H9 (cell line): ENCODE measurements at regions not wholly inside any gene's neighbourhood (a gene's known extent, or its start where the extent isn't known, plus 50 kb on each side); places are given as distances from the start of the nearest gene placed in this dataset.

Experiments used
- DNase-seq: peaks from one replicate; pipeline ENCODE4 v3.0.0-alpha.2; 2017
- H2AFZ ChIP-seq: one replicate; pipeline ENCODE4 v1.6.1; 2013; ENCODE audit warnings: mild to moderate bottlenecking, low read length, control low read depth, moderate library complexity
- H2AK5ac ChIP-seq: 2 replicates; pipeline ENCODE4 v1.6.1; 2013; ENCODE audit warnings: low read length, control low read depth, mixed read lengths; ENCODE audit not compliant: insufficient read length
- H2BK120ac ChIP-seq: one replicate; pipeline ENCODE4 v1.6.1; 2013; ENCODE audit warnings: low read depth, mild to moderate bottlenecking, low read length, control low read depth, inconsistent platforms; ENCODE audit not compliant: poor library complexity, severe bottlenecking
- H2BK12ac ChIP-seq: 2 replicates; pipeline ENCODE4 v1.6.1; 2013; ENCODE audit warnings: low read length, control low read depth, mixed read lengths, low read depth; ENCODE audit not compliant: insufficient read length
- H2BK15ac ChIP-seq: 2 replicates; pipeline ENCODE4 v1.6.1; 2013; ENCODE audit warnings: low read depth, low read length, control low read depth
- H2BK20ac ChIP-seq: one replicate; pipeline ENCODE4 v1.6.1; 2013; ENCODE audit warnings: low read depth, mild to moderate bottlenecking, low read length, control low read depth, inconsistent platforms; ENCODE audit not compliant: poor library complexity, severe bottlenecking
- H2BK5ac ChIP-seq: 2 replicates; pipeline ENCODE4 v1.6.1; 2013; ENCODE audit warnings: low read length, control low read depth, mixed read lengths; ENCODE audit not compliant: insufficient read length
- H3K14ac ChIP-seq: 2 replicates; pipeline ENCODE4 v1.6.1; 2013; ENCODE audit warnings: low read length, control low read depth; ENCODE audit not compliant: insufficient read depth
- H3K18ac ChIP-seq: 2 replicates; pipeline ENCODE4 v1.6.1; 2013; ENCODE audit warnings: low read depth, mild to moderate bottlenecking, mixed read lengths, low read length, control low read depth; ENCODE audit not compliant: insufficient read length
- H3K23ac ChIP-seq: 2 replicates; pipeline ENCODE4 v1.6.1; 2013; ENCODE audit warnings: low read length, control low read depth, mixed read lengths, low read depth; ENCODE audit not compliant: insufficient read length
- H3K23me2 ChIP-seq: 2 replicates; pipeline ENCODE4 v1.6.1; 2013; ENCODE audit warnings: low read depth, mild to moderate bottlenecking, mixed read lengths, low read length, control low read depth; ENCODE audit not compliant: insufficient read length, poor library complexity, severe bottlenecking
- H3K27ac ChIP-seq: 2 replicates; pipeline ENCODE4 v1.5.1; 2013; ENCODE audit warnings: low read length, control low read depth, mixed read lengths, low read depth; ENCODE audit not compliant: insufficient read length
- H3K27me3 ChIP-seq: 2 replicates; pipeline ENCODE4 v1.6.1; 2013; ENCODE audit warnings: low read length, control low read depth, inconsistent platforms; ENCODE audit not compliant: insufficient read depth
- H3K4ac ChIP-seq: 2 replicates; pipeline ENCODE4 v1.6.1; 2013; ENCODE audit warnings: low read depth, mild to moderate bottlenecking, control low read depth, inconsistent platforms, low read length, moderate library complexity
- H3K4me1 ChIP-seq: 2 replicates; pipeline ENCODE4 v1.6.1; 2013; ENCODE audit warnings: low read length, control low read depth, inconsistent platforms; ENCODE audit not compliant: insufficient read depth
- H3K4me2 ChIP-seq: 2 replicates; pipeline ENCODE4 v1.6.1; 2013; ENCODE audit warnings: low read length, control low read depth, mixed read lengths; ENCODE audit not compliant: insufficient read length, insufficient read depth
- H3K56ac ChIP-seq: 2 replicates; pipeline ENCODE4 v1.6.1; 2013; ENCODE audit warnings: low read depth, mild to moderate bottlenecking, mixed read lengths, low read length, control low read depth; ENCODE audit not compliant: insufficient read length
- H3K79me1 ChIP-seq: 2 replicates; pipeline ENCODE4 v1.6.1; 2013; ENCODE audit warnings: low read depth, mild to moderate bottlenecking, moderate library complexity, low read length, control low read depth, inconsistent platforms; ENCODE audit not compliant: insufficient read depth, poor library complexity, severe bottlenecking
- H3K79me2 ChIP-seq: 2 replicates; pipeline ENCODE4 v1.6.1; 2013; ENCODE audit warnings: low read length, control low read depth, inconsistent platforms; ENCODE audit not compliant: insufficient read depth
- H3K9ac ChIP-seq: 2 replicates; pipeline ENCODE4 v1.6.1; 2013; ENCODE audit warnings: low read length, control low read depth, mixed read lengths; ENCODE audit not compliant: insufficient read length; ENCODE audit errors: extremely low read depth
- H3K9me3 ChIP-seq: one replicate; pipeline ENCODE4 v1.6.1; 2013; ENCODE audit warnings: low read depth, low read length, inconsistent platforms; ENCODE audit not compliant: control insufficient read depth
- H3T11ph ChIP-seq: one replicate; pipeline ENCODE4 v1.6.1; 2013; ENCODE audit warnings: mild to moderate bottlenecking, low read length, control low read depth, inconsistent platforms
- H4K20me1 ChIP-seq: one replicate; pipeline ENCODE4 v1.6.1; 2013; ENCODE audit not compliant: control insufficient read depth, insufficient read length, insufficient read depth
- H4K5ac ChIP-seq: 2 replicates; pipeline ENCODE4 v1.6.1; 2013; ENCODE audit warnings: low read depth, mild to moderate bottlenecking, mixed read lengths, low read length, control low read depth; ENCODE audit not compliant: insufficient read length
- H4K8ac ChIP-seq: replicated peaks from 2 replicates; pipeline ENCODE4 v1.6.1; 2013; ENCODE audit warnings: low read length, control low read depth, mixed read lengths, low read depth; ENCODE audit not compliant: insufficient read length
- H4K91ac ChIP-seq: 2 replicates; pipeline ENCODE4 v1.6.1; 2013; ENCODE audit warnings: low read depth, mild to moderate bottlenecking, moderate library complexity, mixed read lengths, low read length, control low read depth; ENCODE audit not compliant: insufficient read length
- H3K27ac Mint-ChIP-seq, 3 experiments: 2 replicates in 2 of 3; 3 replicates in 1 of 3; pipeline ENCODE4 v1.8.0; 2020 to 2021; ENCODE audit warnings: mixed read lengths in 3 of 3, mild to moderate bottlenecking in 1 of 3, moderate library complexity in 1 of 3
- H3K27me3 Mint-ChIP-seq: 2 replicates; pipeline ENCODE4 v1.8.0; 2021; ENCODE audit warnings: low read depth, mild to moderate bottlenecking, moderate library complexity, mixed read lengths
- H3K36me3 Mint-ChIP-seq, 3 experiments: 2 replicates in 2 of 3; 3 replicates in 1 of 3; pipeline ENCODE4 v1.8.0; 2020 to 2021; ENCODE audit warnings: low read depth in 3 of 3, mixed read lengths in 3 of 3; ENCODE audit not compliant: insufficient read depth in 1 of 3
- H3K4me1 Mint-ChIP-seq, 2 experiments: 2 replicates each; pipeline ENCODE4 v1.8.0; 2020; ENCODE audit warnings: mixed read lengths in 2 of 2
- H3K4me3 Mint-ChIP-seq, 2 experiments: 2 replicates in 1 of 2; 3 replicates in 1 of 2; pipeline ENCODE4 v1.8.0; 2020 to 2021; ENCODE audit warnings: mild to moderate bottlenecking in 2 of 2, mixed read lengths in 2 of 2, moderate library complexity in 1 of 2
- H3K9me3 Mint-ChIP-seq, 2 experiments: 2 replicates in 1 of 2; 3 replicates in 1 of 2; pipeline ENCODE4 v1.8.0; 2020; ENCODE audit warnings: mild to moderate bottlenecking in 2 of 2, mixed read lengths in 2 of 2, moderate library complexity in 1 of 2
- CTCF ChIP-seq: fragments of 200-600 bp; sonication (generic); conservative IDR thresholded peaks from 3 replicates; pipeline ENCODE4 v1.8.0; 2021; ENCODE audit warnings: antibody characterized with exemption, mild to moderate bottlenecking
- WGBS: extraction: QIAGEN DNeasy Blood & Tissue Kit; methylation state at CpG from one replicate; pipeline ENCODE4 v1.1.7; 2013; ENCODE audit warnings: missing lambda C conversion rate, low lambda C conversion rate, mixed read lengths; ENCODE audit not compliant: insufficient read length; ENCODE audit errors: extremely low coverage; 5-methylcytosine and 5-hydroxymethylcytosine counted together

GRCh38 chr20:19830211-19830785, 72.2 kb downstream of the RIN2 start:
- Mint-ChIP-seq H3K27ac (no peak overlapping the region), H3K4me3 (no peak overlapping the region)

More at GRCh38 chr20:19830211-19830785, 72.2 kb downstream of the RIN2 start:
- Histone ChIP-seq H2AK5ac (no peak overlapping the region), H3K9me3 (no peaks in the 10 kb centered on the region), H2BK5ac (no peak overlapping the region), H3K9ac (no peak overlapping the region), H2AFZ (no peak overlapping the region), H2BK120ac (no peak overlapping the region), H2BK12ac (no peak overlapping the region), H3K4me2 (no peak overlapping the region), H3T11ph (no peak overlapping the region), H3K79me2 (no peaks in the 10 kb centered on the region), H4K8ac (no peak overlapping the region), H3K27me3 (no peaks in the 10 kb centered on the region), H4K91ac (no peak overlapping the region), H3K14ac (no peak overlapping the region), H3K79me1 (no peaks in the 10 kb centered on the region), H3K27ac (no peak overlapping the region), H3K23me2 (no peaks in the 10 kb centered on the region), H2BK20ac (no peak overlapping the region), H3K18ac (no peak overlapping the region), H4K20me1 (no peaks in the 10 kb centered on the region), H4K5ac (no peak overlapping the region), H3K23ac (no peak overlapping the region), H3K4ac (no peak overlapping the region), H2BK15ac (no peak overlapping the region), H3K56ac (no peak overlapping the region), H3K4me1 (no peaks in the 10 kb centered on the region)
- H3K4me1 Mint-ChIP-seq = peaks cover 14 to 17% of the 10 kb centered on the region in 2 experiments
- no peaks in the 10 kb centered on the region; a peak in 1 of 5 replicates for H3K9me3 Mint-ChIP-seq
- WGBS = no CpG with 5 or more reads among the region's 2 CpGs
- peaks cover 2% of the 10 kb centered on the region; the same call in 1 of the 2 replicates for H3K27me3 Mint-ChIP-seq
- H3K36me3 Mint-ChIP-seq = no peaks in the 10 kb centered on the region; a peak in 1 of 7 replicates
- DNase-seq = no peak
- no peak for TF ChIP-seq CTCF
